ENCODE measurements at regions not wholly inside any gene's neighbourhood (a gene's known extent, or its start where the extent isn't known, plus 50 kb on each side); places are given as distances from the start of the nearest gene placed in this dataset.

DNA sequence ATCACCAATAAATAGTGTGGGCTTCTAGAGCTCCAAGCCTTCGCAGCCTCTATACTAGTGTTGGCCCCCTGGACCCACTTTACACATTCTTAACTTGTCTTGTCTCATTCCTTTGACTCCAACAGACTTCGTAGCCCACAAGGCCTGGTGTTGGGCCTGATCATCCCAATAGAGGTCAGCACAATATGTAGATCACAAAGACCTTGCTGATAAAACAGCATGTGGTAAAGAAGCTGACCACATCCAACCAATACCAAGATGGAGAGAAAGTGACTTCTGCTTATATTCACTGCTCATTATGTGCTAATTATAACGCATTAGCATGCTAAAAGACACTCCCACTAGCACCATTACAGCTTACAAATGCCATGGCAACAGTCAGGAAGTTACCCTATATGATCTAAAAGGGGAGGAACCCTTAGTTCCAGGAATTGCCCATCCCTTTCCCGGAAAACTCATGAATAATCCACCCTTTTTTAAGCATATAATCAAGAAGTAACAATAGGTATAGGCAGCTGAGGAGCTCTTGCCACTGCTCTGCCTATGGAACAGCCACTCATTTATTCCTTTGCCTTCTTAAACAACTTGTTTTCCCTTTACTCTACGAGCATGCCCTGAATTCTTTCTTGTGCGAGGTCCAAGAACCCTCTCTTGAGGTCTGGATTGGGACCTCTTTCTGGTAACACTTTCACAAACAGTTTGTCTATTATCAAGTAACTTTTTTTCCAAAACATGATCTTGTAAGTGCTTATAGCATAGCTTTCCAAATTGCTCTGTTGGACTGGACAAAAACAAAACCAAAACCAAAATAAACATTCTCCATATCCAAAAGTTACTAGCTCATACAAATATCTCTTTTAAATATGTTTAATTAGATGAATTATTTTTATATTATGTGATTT lies 54.6 kb upstream of the ECHDC1 start:
- intact Hi-C loops (cut with micrococcal nuclease; ENCODE audit: unreplicated experiment) = no loop called here
- Histone ChIP-seq H3K9ac (ENCODE audit: control insufficient read depth, insufficient read depth, low read length) (no peak overlapping the region), H4K20me1 (ENCODE audit: control insufficient read depth, insufficient read depth) (no peaks in the 10 kb centered on the region), H3K27me3 (replicated peaks in 1 of 2; ENCODE audit: control insufficient read depth in 2 of 2, insufficient read depth in 2 of 2, low read length in 1 of 2) (no peaks in the 10 kb centered on the region), H3K4me2 (ENCODE audit: control insufficient read depth, insufficient read depth) (no peak overlapping the region), H3K4me1 (ENCODE audit: control insufficient read depth, insufficient read depth, low read length) (peaks cover 4% of the 10 kb centered on the region; the same call in 1 of the 2 replicates), H3K4me3 (no peak overlapping the region), H3K27ac (ENCODE audit: control insufficient read depth, insufficient read depth) (no peak overlapping the region), H3K36me3 (ENCODE audit: control insufficient read depth in 2 of 2, insufficient read depth in 2 of 2, low read length in 1 of 2) (no peaks in the 10 kb centered on the region), H2AFZ (ENCODE audit: control insufficient read depth, low read depth, low read length) (peak overlapping the region; percentile 39), H3K79me2 (ENCODE audit: control insufficient read depth, insufficient read depth, low read length) (no peaks in the 10 kb centered on the region), H3K9me3 (replicated peaks; ENCODE audit: control insufficient read depth, insufficient read depth, low read length) (no peaks in the 10 kb centered on the region)
- no peak for DNase-seq (ENCODE audit: low read depth, low spot score)
- in situ Hi-C loops (cut with MboI) = no loop called here
- ChIA-PET POLR2A (no interaction called here), CTCF (interaction anchor here (1.1 kb wide), 2 partner anchors 14 to 78 kb away, joined by 3 read pairs; no protein-coding TSS in a partner anchor), RAD21 (ENCODE audit: unreplicated experiment) (no interaction called here), SMC1A (ENCODE audit: uncharacterized antibody, unreplicated experiment) (interaction anchor here (1.4 to 1.9 kb wide), 2 partner anchors 22 to 64 kb away, joined by 4 to 7 read pairs; no protein-coding TSS in a partner anchor)
- no TSS peak for BruUV-seq (replicated peaks)
- WGBS (ENCODE audit: insufficient coverage, insufficient replicate concordance, low lambda C conversion rate, missing lambda C conversion rate) = 47% methylated on average over 6 of the region's 6 CpGs
- no peak for FAIRE-seq
- ATAC-seq = no peak; the same call in 1 of the 3 replicates
- no peak for TF ChIP-seq MYB (IDR thresholded peaks at IDR 0.05; ENCODE audit: borderline replicate concordance, low read depth, low read length)
- TF ChIP-seq, protein P1, sequence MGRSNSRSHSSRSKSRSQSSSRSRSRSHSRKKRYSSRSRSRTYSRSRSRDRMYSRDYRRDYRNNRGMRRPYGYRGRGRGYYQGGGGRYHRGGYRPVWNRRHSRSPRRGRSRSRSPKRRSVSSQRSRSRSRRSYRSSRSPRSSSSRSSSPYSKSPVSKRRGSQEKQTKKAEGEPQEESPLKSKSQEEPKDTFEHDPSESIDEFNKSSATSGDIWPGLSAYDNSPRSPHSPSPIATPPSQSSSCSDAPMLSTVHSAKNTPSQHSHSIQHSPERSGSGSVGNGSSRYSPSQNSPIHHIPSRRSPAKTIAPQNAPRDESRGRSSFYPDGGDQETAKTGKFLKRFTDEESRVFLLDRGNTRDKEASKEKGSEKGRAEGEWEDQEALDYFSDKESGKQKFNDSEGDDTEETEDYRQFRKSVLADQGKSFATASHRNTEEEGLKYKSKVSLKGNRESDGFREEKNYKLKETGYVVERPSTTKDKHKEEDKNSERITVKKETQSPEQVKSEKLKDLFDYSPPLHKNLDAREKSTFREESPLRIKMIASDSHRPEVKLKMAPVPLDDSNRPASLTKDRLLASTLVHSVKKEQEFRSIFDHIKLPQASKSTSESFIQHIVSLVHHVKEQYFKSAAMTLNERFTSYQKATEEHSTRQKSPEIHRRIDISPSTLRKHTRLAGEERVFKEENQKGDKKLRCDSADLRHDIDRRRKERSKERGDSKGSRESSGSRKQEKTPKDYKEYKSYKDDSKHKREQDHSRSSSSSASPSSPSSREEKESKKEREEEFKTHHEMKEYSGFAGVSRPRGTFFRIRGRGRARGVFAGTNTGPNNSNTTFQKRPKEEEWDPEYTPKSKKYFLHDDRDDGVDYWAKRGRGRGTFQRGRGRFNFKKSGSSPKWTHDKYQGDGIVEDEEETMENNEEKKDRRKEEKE (IDR thresholded peaks at IDR 0.05) = no peak
- no peak for TF ChIP-seq MXI1 (IDR thresholded peaks at IDR 0.05; ENCODE audit: low read depth, low read length)
- TF ChIP-seq FOXK2 (IDR thresholded peaks at IDR 0.05) = no peak
- no peak for TF ChIP-seq EGR1 (IDR thresholded peaks at IDR 0.05; ENCODE audit: borderline replicate concordance in 1 of 2, low read depth in 2 of 2, low read length in 2 of 2)
- TF ChIP-seq TCF12 (IDR thresholded peaks at IDR 0.05; ENCODE audit: low read depth, low read length) = no peak
- TF ChIP-seq BRCA1 (IDR thresholded peaks at IDR 0.05; ENCODE audit: low read depth, low read length) = no peak
- TF ChIP-seq, protein P2, sequence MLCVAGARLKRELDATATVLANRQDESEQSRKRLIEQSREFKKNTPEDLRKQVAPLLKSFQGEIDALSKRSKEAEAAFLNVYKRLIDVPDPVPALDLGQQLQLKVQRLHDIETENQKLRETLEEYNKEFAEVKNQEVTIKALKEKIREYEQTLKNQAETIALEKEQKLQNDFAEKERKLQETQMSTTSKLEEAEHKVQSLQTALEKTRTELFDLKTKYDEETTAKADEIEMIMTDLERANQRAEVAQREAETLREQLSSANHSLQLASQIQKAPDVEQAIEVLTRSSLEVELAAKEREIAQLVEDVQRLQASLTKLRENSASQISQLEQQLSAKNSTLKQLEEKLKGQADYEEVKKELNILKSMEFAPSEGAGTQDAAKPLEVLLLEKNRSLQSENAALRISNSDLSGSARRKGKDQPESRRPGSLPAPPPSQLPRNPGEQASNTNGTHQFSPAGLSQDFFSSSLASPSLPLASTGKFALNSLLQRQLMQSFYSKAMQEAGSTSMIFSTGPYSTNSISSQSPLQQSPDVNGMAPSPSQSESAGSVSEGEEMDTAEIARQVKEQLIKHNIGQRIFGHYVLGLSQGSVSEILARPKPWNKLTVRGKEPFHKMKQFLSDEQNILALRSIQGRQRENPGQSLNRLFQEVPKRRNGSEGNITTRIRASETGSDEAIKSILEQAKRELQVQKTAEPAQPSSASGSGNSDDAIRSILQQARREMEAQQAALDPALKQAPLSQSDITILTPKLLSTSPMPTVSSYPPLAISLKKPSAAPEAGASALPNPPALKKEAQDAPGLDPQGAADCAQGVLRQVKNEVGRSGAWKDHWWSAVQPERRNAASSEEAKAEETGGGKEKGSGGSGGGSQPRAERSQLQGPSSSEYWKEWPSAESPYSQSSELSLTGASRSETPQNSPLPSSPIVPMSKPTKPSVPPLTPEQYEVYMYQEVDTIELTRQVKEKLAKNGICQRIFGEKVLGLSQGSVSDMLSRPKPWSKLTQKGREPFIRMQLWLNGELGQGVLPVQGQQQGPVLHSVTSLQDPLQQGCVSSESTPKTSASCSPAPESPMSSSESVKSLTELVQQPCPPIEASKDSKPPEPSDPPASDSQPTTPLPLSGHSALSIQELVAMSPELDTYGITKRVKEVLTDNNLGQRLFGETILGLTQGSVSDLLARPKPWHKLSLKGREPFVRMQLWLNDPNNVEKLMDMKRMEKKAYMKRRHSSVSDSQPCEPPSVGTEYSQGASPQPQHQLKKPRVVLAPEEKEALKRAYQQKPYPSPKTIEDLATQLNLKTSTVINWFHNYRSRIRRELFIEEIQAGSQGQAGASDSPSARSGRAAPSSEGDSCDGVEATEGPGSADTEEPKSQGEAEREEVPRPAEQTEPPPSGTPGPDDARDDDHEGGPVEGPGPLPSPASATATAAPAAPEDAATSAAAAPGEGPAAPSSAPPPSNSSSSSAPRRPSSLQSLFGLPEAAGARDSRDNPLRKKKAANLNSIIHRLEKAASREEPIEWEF (IDR thresholded peaks at IDR 0.05; ENCODE audit: insufficient replicate concordance, low read depth, low read length) = no peak
- TF ChIP-seq HDAC2 (IDR thresholded peaks at IDR 0.05) = no peak
- TF ChIP-seq, protein P3, sequence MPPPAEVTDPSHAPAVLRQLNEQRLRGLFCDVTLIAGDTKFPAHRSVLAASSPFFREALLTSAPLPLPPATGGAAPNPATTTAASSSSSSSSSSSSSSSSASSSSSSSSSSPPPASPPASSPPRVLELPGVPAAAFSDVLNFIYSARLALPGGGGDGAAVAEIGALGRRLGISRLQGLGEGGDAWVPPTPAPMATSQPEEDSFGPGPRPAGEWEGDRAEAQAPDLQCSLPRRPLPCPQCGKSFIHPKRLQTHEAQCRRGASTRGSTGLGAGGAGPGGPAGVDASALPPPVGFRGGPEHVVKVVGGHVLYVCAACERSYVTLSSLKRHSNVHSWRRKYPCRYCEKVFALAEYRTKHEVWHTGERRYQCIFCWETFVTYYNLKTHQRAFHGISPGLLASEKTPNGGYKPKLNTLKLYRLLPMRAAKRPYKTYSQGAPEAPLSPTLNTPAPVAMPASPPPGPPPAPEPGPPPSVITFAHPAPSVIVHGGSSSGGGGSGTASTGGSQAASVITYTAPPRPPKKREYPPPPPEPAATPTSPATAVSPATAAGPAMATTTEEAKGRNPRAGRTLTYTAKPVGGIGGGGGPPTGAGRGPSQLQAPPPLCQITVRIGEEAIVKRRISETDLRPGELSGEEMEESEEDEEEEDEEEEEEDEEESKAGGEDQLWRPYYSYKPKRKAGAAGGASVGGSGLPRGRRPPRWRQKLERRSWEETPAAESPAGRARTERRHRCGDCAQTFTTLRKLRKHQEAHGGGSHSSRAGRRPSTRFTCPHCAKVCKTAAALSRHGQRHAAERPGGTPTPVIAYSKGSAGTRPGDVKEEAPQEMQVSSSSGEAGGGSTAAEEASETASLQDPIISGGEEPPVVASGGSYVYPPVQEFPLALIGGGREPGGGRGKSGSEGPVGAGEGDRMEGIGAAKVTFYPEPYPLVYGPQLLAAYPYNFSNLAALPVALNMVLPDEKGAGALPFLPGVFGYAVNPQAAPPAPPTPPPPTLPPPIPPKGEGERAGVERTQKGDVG (CRISPR knock-in tag; IDR thresholded peaks at IDR 0.05) = no peak
